ENCODE measurements at regions not wholly inside any gene's neighbourhood (a gene's known extent, or its start where the extent isn't known, plus 50 kb on each side); places are given as distances from the start of the nearest gene placed in this dataset.

GRCh38 chr13:79681069-79681468 is 200.1 kb downstream of the NDFIP2 start:
- no peak for DNase-seq

- DNase-seq: no peak
These were observed 199.5 kb downstream of the NDFIP2 start for GRCh38 chr13:79680485-79680884.

- peak; percentile 12 for DNase-seq
These were observed 198.4 kb downstream of the NDFIP2 start for GRCh38 chr13:79679334-79679733.

DNA sequence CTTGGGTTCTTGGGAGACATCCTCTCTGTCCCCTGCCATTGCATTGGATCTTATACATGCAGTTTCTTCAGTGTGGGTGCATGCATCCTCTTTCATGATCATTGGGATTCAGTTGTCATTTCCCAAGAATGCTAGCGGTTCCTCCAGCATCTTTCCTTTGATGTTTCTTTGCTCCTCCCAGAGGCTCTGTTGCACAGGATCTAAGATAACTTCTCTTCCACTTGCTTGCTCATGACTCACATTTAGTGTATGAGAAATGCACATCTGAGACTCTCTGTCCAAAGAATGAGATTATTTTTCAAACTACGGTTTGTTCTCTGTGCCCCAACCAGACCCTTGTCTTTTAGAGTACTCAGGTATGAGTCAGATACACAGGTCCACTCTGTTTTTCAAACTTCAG is 197.1 kb downstream of the NDFIP2 start:
- no peak for DNase-seq

DNA sequence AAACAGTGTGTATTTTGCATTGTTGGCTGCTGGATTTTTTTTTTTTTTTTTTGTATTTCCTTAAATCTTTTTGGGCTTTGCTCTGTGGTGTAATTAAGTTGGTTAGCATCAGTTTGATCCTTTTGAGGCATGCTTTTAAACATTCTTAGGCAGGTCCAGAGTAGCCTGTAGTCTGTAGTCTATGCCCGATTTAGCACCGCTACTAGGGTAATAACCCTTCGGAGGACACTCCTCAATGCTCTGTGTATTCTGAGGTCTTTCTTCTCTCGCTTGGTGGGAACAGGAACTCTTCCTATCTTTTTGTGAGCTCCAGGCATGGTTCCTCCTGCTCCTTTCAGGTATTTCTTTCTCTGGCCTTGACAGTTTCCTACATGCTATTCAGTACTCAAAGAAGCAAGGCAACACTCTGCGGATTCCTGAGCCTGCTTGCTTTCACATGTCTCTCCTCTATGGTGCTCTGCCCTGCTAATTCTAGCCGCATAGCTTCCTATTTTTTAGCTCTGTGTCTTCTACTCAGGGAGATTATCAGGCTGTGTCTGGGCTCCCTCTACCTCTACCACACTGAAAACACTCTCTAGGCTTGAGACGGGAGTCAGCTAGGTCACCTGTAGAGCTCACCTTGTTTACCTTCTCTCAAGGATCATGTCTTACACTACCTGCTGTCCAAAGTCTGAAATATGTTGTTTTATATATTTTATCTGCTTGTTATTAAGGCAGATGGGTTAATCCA is 195.1 kb downstream of the NDFIP2 start:
- DNase-seq: peak; percentile 23

DNA sequence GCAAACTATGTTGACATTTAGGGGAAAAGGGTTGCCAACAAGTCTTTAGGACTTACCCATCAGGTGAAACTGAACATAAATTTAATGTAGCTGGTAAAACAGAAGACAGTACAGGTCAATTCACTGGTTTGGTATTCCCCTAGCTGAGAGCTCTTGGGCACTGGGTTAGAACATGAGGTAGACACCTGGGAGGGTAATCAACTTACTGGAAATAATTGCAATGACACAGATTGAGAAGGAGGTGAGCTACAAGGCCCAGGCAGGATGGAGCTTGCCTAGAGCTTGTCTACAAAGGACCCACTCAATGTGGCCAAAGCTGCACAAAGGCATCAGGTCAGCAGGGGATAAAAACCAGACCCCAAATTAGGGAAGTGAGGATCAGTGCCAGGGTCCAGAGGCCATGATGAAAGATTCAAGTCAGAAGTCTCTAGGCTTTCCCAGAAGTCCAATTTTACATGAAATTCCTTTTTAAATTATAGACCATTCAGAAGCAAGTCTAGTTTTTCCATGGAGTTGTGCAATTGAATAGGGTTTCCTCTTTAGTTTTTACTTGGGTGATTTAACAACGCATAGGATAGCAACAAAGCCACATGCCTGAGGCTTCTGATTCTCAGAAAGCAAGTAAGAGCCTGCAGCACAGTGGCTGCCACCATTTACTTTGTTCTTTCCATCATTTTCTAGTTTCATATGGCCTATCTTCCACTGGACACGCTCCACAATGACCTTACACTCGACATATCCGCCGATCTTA is 194.0 kb downstream of the NDFIP2 start:
- no peak for DNase-seq

GRCh38 chr13:79673993-79674377 is 193.0 kb downstream of the NDFIP2 start:
- no peak for DNase-seq

DNA sequence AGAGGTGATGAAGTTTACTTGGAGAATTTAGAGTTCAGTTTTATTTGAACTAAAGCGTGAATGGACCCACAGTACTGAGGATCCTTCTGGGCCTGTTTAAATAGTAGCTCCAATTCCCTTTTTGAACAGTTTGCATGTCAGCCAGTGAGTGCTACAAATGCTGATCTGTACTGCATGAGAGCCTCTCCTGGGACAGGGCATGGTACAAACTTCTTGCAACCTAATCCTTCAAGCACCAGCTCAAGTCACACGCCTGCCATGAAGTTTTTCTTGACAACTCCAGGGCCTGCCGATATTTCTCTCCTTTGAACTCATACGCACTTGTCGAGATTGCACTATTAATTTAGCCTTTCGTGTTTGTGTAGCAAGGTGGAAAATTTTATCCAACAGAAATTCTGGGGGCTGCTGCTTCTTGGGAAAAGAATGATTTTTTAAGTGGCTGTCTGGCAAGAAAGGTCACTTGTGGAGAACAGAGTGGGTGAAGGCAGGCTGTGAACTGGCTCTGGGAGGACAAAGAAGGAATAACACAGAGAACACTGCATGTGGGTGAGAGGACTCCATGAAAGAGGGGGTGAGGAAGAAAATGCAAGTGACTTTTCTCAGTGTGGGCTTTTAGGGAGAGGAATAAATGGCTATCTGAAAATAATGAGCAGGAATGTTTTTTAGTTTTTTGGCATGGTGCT is 192.5 kb downstream of the NDFIP2 start:
- no peak for DNase-seq

- no peak for DNase-seq
These were observed 190.5 kb downstream of the NDFIP2 start for GRCh38 chr13:79671420-79671819.

- no peak for DNase-seq
These were observed 187.3 kb downstream of the NDFIP2 start for GRCh38 chr13:79668201-79668752.

DNA sequence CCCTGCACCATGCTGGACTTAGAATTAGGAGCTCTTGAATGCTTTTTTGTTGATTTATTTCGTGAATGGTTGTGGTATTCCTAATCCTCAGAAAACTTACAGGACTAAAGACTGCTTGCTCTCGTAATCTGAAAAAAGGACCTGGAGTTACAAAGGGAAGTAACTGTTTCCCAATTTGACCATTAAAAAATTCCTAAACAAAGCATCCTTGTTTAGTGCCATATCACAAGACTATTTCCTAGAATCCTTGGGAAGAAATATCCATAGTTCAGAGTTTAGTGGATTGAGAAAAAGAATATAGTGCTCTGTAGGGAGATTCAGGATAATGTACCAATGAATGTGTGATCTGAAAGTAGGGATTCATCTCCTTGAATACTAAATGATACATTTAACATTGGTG is 186.8 kb downstream of the NDFIP2 start:
- DNase-seq: no peak

GRCh38 chr13:79663977-79664636 is 183.2 kb downstream of the NDFIP2 start:
- DNase-seq: no peak

DNA sequence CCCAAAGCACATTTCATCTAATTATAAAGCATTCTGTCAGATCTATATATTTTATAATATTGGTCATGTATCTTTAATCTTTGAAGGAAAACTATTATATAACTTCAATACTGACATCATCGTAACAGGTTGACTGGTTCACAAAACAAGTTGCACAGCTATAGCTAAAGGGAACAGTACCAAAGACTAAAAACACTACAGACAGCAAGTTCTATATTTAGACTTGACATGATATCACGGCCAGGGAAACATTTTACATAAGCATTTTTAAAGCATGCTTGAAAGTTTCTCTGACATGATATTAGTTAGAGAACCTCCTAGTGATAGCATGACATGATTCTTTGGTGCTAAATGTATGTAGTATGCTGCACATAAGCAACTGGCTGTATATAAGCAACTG is 182.5 kb downstream of the NDFIP2 start:
- DNase-seq: no peak

DNA sequence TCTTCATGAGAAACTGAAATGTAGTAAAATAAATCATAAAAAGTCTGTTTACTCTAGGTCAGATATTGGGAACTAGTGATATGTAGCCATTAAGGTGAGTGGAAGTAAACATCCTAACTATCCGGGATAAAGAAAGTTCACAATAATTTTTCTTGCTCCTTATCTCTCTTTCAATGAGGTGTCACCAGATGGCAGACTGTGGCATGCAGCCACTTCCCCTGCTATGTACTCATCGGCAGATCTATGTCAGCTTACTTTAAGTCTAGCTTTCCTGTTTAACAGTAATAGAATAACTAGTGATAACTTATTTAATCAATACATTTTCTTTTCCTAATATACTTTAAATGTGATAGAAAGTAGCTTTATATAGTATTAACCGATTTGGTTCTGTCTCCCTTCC is 181.9 kb downstream of the NDFIP2 start:
- peak; percentile 19 for DNase-seq

- no peak for DNase-seq
These were observed 179.4 kb downstream of the NDFIP2 start for GRCh38 chr13:79660361-79660760.

GRCh38 chr13:79659121-79659521 is 178.2 kb downstream of the NDFIP2 start:
- DNase-seq: peak; percentile 24

- DNase-seq: no peak
These were observed 177.5 kb downstream of the NDFIP2 start for GRCh38 chr13:79658333-79658975.

DNA sequence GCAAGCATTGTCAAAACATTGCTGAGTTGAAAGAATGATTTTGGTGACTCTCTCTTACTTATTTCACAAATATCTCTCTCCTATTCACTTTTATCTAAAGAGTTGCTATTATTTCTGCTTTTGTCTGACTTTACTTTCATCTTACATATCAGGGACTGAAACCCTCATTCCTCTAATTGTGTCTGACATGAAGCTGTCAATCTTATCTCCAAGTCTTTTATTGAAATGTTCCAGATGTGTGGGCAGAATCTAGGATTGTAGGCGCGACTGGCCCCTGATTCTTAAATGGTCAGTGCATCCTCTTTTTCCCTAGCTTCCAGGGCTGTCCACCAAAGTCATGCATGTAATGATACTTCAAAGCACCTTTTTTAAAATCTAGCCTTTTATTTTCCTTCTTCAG is 174.6 kb downstream of the NDFIP2 start:
- no peak for DNase-seq

GRCh38 chr13:79654520-79654919 is 173.6 kb downstream of the NDFIP2 start:
- no peak for DNase-seq

DNA sequence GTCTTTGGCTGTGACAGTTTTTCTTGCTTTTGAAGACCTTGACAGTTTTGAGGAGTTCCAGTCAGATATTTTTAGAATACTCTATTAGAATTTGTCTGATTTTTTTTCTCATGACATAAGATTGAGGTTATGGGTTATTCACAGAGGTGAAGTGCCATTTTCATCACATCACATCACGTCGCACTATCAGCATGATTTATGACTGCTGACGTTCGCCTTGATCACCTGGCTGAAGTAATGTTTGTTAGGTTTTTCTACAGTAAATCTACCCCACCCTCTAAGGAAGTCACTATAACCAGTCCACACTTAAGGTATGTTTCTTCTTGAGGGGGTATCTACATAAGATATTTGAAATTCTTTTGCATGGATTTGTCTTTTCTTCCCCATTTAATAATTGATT is 169.7 kb downstream of the NDFIP2 start:
- no peak for DNase-seq

- no peak for DNase-seq
These were observed 167.2 kb downstream of the NDFIP2 start for GRCh38 chr13:79648191-79648590.

- DNase-seq: peak; percentile 95
These were observed 166.6 kb downstream of the NDFIP2 start for GRCh38 chr13:79647533-79647932.

DNA sequence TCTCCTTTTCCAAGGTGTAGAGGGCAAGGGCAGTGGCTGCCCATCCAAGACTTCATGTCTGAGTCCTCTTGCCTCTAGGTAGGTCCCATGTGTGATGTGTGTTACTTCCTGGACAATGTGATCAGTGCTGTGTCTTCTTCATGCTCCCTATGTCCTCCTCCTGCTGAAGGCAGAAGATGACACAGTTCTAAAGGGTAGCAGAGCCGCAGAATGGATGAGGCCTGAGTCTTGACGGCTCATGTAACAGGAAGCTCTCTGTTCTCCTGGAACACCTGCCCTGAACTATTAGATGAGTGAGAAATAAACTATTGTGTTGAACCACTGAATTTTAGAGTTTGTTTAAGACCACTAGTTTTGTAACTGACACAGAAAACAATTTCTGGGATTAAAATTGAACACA is 165.9 kb downstream of the NDFIP2 start:
- DNase-seq: peak; percentile 41
